ENCODE measurements at regions not wholly inside any gene's neighbourhood (a gene's known extent, or its start where the extent isn't known, plus 50 kb on each side); places are given as distances from the start of the nearest gene placed in this dataset.

DNA sequence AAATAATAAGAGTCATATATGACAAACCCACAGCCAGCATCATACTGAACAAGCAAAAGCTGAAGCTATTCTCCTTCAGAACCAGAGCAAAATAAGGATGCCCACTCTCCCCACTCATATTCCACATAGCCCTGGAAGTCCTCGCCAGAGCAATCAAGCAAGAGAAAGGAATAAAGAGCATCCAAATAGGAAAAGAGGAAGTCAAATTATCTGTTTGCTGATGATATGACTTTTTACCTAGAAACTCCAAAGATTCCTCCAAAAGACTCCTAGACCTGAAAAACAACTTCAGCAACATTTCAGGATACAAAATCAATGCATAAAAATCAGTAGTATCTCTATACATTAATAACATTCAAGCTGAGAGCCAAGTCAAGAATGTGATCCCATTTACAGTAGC, 217.5 kb downstream of the ABCC12 start:
- Histone ChIP-seq H3K9me3 (ENCODE audit: insufficient read depth, low read depth, low read length) (no peaks in the 10 kb centered on the region), H3K14ac (ENCODE audit: low read length) (no peak overlapping the region), H4K8ac (ENCODE audit: low read depth, low read length) (no peak overlapping the region), H3K4ac (ENCODE audit: low read depth, low read length) (no peak overlapping the region), H3K4me2 (ENCODE audit: low read length) (no peak overlapping the region), H2BK120ac (ENCODE audit: insufficient read depth, low read length, poor library complexity) (no peak overlapping the region), H3K9ac (ENCODE audit: low read length) (no peak overlapping the region), H3K27me3 (ENCODE audit: insufficient read depth, low read length) (no peaks in the 10 kb centered on the region), H3K18ac (ENCODE audit: low read length) (no peak overlapping the region), H2BK12ac (ENCODE audit: low read length) (no peak overlapping the region), H3K23ac (ENCODE audit: low read length) (no peak overlapping the region), H3K79me2 (ENCODE audit: control insufficient read depth, insufficient read depth, low read length, poor library complexity) (no peaks in the 10 kb centered on the region), H3K27ac (ENCODE audit: low read depth, low read length) (no peak overlapping the region), H2BK5ac (ENCODE audit: low read depth, low read length, poor library complexity) (no peak overlapping the region), H4K91ac (ENCODE audit: low read depth, low read length) (no peak overlapping the region), H2AK5ac (ENCODE audit: low read length) (no peak overlapping the region), H4K12ac (ENCODE audit: low read depth, low read length) (no peak overlapping the region), H3K4me3 (ENCODE audit: low read depth, low read length) (no peak overlapping the region), H3K79me1 (ENCODE audit: low read length) (no peaks in the 10 kb centered on the region), H3K4me1 (ENCODE audit: control insufficient read depth in 1 of 2, insufficient read depth in 2 of 2, low read length in 2 of 2) (no peaks in the 10 kb centered on the region), H3K36me3 (ENCODE audit: control insufficient read depth in 1 of 2, insufficient read depth in 2 of 2, low read length in 2 of 2) (no peaks in the 10 kb centered on the region), H2AFZ (ENCODE audit: insufficient read depth, low read length, poor library complexity) (no peak overlapping the region)
- WGBS (ENCODE audit: extremely low coverage, insufficient coverage, insufficient read length) = no CpG with 5 or more reads among the region's 1 CpG
- DNase-seq = no peak

GRCh38 chr16:47928008-47928407, 227.8 kb downstream of the ABCC12 start:
- Histone ChIP-seq H4K12ac (ENCODE audit: low read depth, low read length) (no peak overlapping the region), H3K79me1 (ENCODE audit: low read length) (no peaks in the 10 kb centered on the region), H3K4ac (ENCODE audit: low read depth, low read length) (no peak overlapping the region), H3K27ac (ENCODE audit: low read depth, low read length) (no peak overlapping the region), H3K79me2 (ENCODE audit: control insufficient read depth, insufficient read depth, low read length, poor library complexity) (no peaks in the 10 kb centered on the region), H4K91ac (ENCODE audit: low read depth, low read length) (no peak overlapping the region), H3K9me3 (ENCODE audit: insufficient read depth, low read depth, low read length) (no peaks in the 10 kb centered on the region), H3K27me3 (ENCODE audit: insufficient read depth, low read length) (no peaks in the 10 kb centered on the region), H2BK5ac (ENCODE audit: low read depth, low read length, poor library complexity) (no peak overlapping the region), H2BK120ac (ENCODE audit: insufficient read depth, low read length, poor library complexity) (no peak overlapping the region), H3K18ac (ENCODE audit: low read length) (no peak overlapping the region), H3K36me3 (ENCODE audit: control insufficient read depth in 1 of 2, insufficient read depth in 2 of 2, low read length in 2 of 2) (no peaks in the 10 kb centered on the region), H3K14ac (ENCODE audit: low read length) (no peak overlapping the region), H3K4me2 (ENCODE audit: low read length) (no peak overlapping the region), H3K4me1 (ENCODE audit: control insufficient read depth in 1 of 2, insufficient read depth in 2 of 2, low read length in 2 of 2) (peaks cover 0 to 2% of the 10 kb centered on the region in 2 experiments), H2AK5ac (ENCODE audit: low read length) (no peak overlapping the region), H2BK12ac (ENCODE audit: low read length) (no peak overlapping the region), H2AFZ (ENCODE audit: insufficient read depth, low read length, poor library complexity) (no peak overlapping the region), H3K23ac (ENCODE audit: low read length) (no peak overlapping the region), H3K4me3 (ENCODE audit: low read depth, low read length) (no peak overlapping the region), H3K9ac (ENCODE audit: low read length) (no peak overlapping the region), H4K8ac (ENCODE audit: low read depth, low read length) (no peak overlapping the region)
- no CpG with 5 or more reads among the region's 9 CpGs for WGBS (ENCODE audit: extremely low coverage, insufficient coverage, insufficient read length)
- peak in 1 of 2 donors; percentile 22 for DNase-seq

DNA sequence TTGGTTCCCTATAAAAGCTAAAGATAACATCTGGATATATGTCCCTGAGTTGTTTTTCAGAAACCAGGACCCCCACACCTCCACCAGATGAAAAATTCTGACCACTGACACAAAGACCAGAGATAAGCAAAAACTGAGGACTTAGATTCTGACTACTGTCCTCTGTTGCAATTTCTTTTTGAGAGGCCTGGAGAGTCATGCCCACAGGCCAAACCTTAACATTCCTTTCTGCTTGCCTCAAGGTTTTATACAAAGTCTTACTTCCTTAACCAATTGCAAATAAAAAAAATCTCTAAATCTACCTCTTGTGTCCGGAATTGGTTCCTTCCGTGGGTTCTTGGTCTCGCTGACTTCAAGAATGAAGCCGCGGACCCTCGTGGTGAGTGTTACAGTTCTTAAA, 228.5 kb downstream of the ABCC12 start:
- no peak overlapping the region for H3K23ac ChIP-seq (ENCODE audit: low read length)
- no peak overlapping the region for H2AFZ ChIP-seq (ENCODE audit: insufficient read depth, low read length, poor library complexity)
- no peak overlapping the region for H2BK120ac ChIP-seq (ENCODE audit: insufficient read depth, low read length, poor library complexity)
- WGBS (ENCODE audit: extremely low coverage, insufficient coverage, insufficient read length) = no CpG with 5 or more reads among the region's 6 CpGs
- no peak overlapping the region for H2AK5ac ChIP-seq (ENCODE audit: low read length)
- no peaks in the 10 kb centered on the region for H3K9me3 ChIP-seq (ENCODE audit: insufficient read depth, low read depth, low read length)
- H3K79me1 ChIP-seq (ENCODE audit: low read length) = no peaks in the 10 kb centered on the region
- no peak overlapping the region for H4K91ac ChIP-seq (ENCODE audit: low read depth, low read length)
- no peak overlapping the region for H3K4ac ChIP-seq (ENCODE audit: low read depth, low read length)
- H3K36me3 ChIP-seq (ENCODE audit: control insufficient read depth in 1 of 2, insufficient read depth in 2 of 2, low read length in 2 of 2) = no peaks in the 10 kb centered on the region
- peak; percentile 30 to 73 for DNase-seq
- H2BK12ac ChIP-seq (ENCODE audit: low read length) = no peak overlapping the region
- H3K27ac ChIP-seq (ENCODE audit: low read depth, low read length) = no peak overlapping the region
- no peak overlapping the region for H2BK5ac ChIP-seq (ENCODE audit: low read depth, low read length, poor library complexity)
- H3K79me2 ChIP-seq (ENCODE audit: control insufficient read depth, insufficient read depth, low read length, poor library complexity) = no peaks in the 10 kb centered on the region
- H4K12ac ChIP-seq (ENCODE audit: low read depth, low read length) = no peak overlapping the region
- no peak overlapping the region for H4K8ac ChIP-seq (ENCODE audit: low read depth, low read length)
- H3K4me2 ChIP-seq (ENCODE audit: low read length) = no peak overlapping the region
- H3K4me3 ChIP-seq (ENCODE audit: low read depth, low read length) = no peak overlapping the region
- peaks cover 0 to 2% of the 10 kb centered on the region in 2 experiments for H3K4me1 ChIP-seq (ENCODE audit: control insufficient read depth in 1 of 2, insufficient read depth in 2 of 2, low read length in 2 of 2)
- no peak overlapping the region for H3K14ac ChIP-seq (ENCODE audit: low read length)
- no peak overlapping the region for H3K18ac ChIP-seq (ENCODE audit: low read length)
- H3K27me3 ChIP-seq (ENCODE audit: insufficient read depth, low read length) = no peaks in the 10 kb centered on the region
- no peak overlapping the region for H3K9ac ChIP-seq (ENCODE audit: low read length)

DNA sequence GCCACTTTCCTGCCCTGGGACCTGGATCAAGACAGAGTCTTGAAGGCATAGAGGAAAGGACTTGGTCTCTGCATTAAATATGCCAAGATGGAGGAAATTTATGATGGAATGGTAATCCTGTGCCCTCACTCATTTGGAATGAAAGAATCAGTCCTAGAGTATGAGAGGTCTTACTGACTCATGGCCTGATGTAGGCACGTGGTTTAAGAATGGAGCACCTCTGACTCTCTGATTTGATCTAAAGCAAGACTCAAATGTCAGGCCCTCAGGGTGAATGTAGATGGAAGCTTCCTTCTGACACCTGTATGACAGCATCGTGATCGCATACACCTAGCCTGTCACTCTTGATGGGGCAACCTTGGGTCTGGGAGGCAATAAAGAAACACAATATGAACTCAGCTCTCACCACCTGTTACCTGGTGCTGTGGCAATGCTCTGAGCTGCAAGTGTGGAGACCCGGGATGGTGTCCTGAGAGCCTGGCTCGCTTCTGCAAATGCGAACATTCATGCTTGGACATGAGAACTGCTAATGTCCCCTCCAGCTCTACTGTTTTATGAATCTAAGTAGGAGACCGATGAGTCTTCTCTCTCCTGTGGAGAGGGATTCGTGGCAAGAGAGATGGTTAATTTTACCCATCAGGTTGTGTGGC, 229.9 kb downstream of the ABCC12 start:
- Histone ChIP-seq H3K9ac (ENCODE audit: low read length) (no peak overlapping the region), H3K14ac (ENCODE audit: low read length) (no peak overlapping the region), H3K27ac (ENCODE audit: low read depth, low read length) (no peak overlapping the region), H4K12ac (ENCODE audit: low read depth, low read length) (no peak overlapping the region), H2BK120ac (ENCODE audit: insufficient read depth, low read length, poor library complexity) (no peak overlapping the region), H3K4me2 (ENCODE audit: low read length) (no peak overlapping the region), H3K79me1 (ENCODE audit: low read length) (no peaks in the 10 kb centered on the region), H4K8ac (ENCODE audit: low read depth, low read length) (no peak overlapping the region), H2BK12ac (ENCODE audit: low read length) (no peak overlapping the region), H3K9me3 (ENCODE audit: insufficient read depth, low read depth, low read length) (no peaks in the 10 kb centered on the region), H3K4me3 (ENCODE audit: low read depth, low read length) (no peak overlapping the region), H3K4me1 (ENCODE audit: control insufficient read depth in 1 of 2, insufficient read depth in 2 of 2, low read length in 2 of 2) (peaks cover 0 to 2% of the 10 kb centered on the region in 2 experiments), H2BK5ac (ENCODE audit: low read depth, low read length, poor library complexity) (no peak overlapping the region), H2AFZ (ENCODE audit: insufficient read depth, low read length, poor library complexity) (no peak overlapping the region), H2AK5ac (ENCODE audit: low read length) (no peak overlapping the region), H4K91ac (ENCODE audit: low read depth, low read length) (no peak overlapping the region), H3K4ac (ENCODE audit: low read depth, low read length) (no peak overlapping the region), H3K18ac (ENCODE audit: low read length) (no peak overlapping the region), H3K23ac (ENCODE audit: low read length) (no peak overlapping the region), H3K36me3 (ENCODE audit: control insufficient read depth in 1 of 2, insufficient read depth in 2 of 2, low read length in 2 of 2) (no peaks in the 10 kb centered on the region), H3K79me2 (ENCODE audit: control insufficient read depth, insufficient read depth, low read length, poor library complexity) (no peaks in the 10 kb centered on the region), H3K27me3 (ENCODE audit: insufficient read depth, low read length) (no peaks in the 10 kb centered on the region)
- peak; percentile 93 to 98 for DNase-seq
- no CpG with 5 or more reads among the region's 8 CpGs for WGBS (ENCODE audit: extremely low coverage, insufficient coverage, insufficient read length)

All from trophoblast cell (in vitro differentiated cells and primary cell).